Stimulated activated memory B cell treated with anti-CD40 and anti-IgM and Interleukin-4, amounts not matched to agents 10 μg/mL and 1 μg/mL and 100 μg/mL, for 72 hours (primary cell): ENCODE measurements at regions not wholly inside any gene's neighbourhood (a gene's known extent, or its start where the extent isn't known, plus 50 kb on each side); places are given as distances from the start of the nearest gene placed in this dataset.

Experiments
- ATAC-seq: fragments of 150-1000 bp; cut with Tn5 transposase; 2 replicates; pipeline ENCODE4 v1.10.0; 2021
- H3K27ac Mint-ChIP-seq: one replicate; pipeline ENCODE4 v1.8.0; 2022; ENCODE audit warnings: mild to moderate bottlenecking, mixed read lengths
- H3K27me3 Mint-ChIP-seq: one replicate; pipeline ENCODE4 v1.8.0; 2022; ENCODE audit warnings: mixed read lengths
- H3K36me3 Mint-ChIP-seq: one replicate; pipeline ENCODE4 v1.8.0; 2022; ENCODE audit warnings: mixed read lengths
- H3K4me1 Mint-ChIP-seq: one replicate; pipeline ENCODE4 v1.8.0; 2022; ENCODE audit warnings: mixed read lengths
- H3K4me3 Mint-ChIP-seq: one replicate; pipeline ENCODE4 v1.8.0; 2022; ENCODE audit warnings: mild to moderate bottlenecking, moderate library complexity, mixed read lengths
- H3K9me3 Mint-ChIP-seq: one replicate; pipeline ENCODE4 v1.8.0; 2022; ENCODE audit warnings: mixed read lengths

GRCh38 chr6:120202878-120203277 lies 853.3 kb upstream of the MAN1A1 start:
- H3K4me3 Mint-ChIP-seq: no peak overlapping the region
- H3K27me3 Mint-ChIP-seq: no peaks in the 10 kb centered on the region
- no peak for ATAC-seq

GRCh38 chr6:120200853-120201252 lies 851.3 kb upstream of the MAN1A1 start:
- no peak for ATAC-seq
- Mint-ChIP-seq H3K27ac (no peak overlapping the region), H3K9me3 (no peaks in the 10 kb centered on the region), H3K27me3 (no peaks in the 10 kb centered on the region), H3K36me3 (no peaks in the 10 kb centered on the region), H3K4me1 (no peaks in the 10 kb centered on the region), H3K4me3 (no peak overlapping the region)

More at GRCh38 chr6:120202878-120203277, 853.3 kb upstream of the MAN1A1 start:
- Mint-ChIP-seq H3K4me1 (no peaks in the 10 kb centered on the region), H3K9me3 (no peaks in the 10 kb centered on the region), H3K36me3 (no peaks in the 10 kb centered on the region), H3K27ac (no peak overlapping the region)

GRCh38 chr6:120198033-120198432 lies 848.5 kb upstream of the MAN1A1 start:
- peak; percentile 60 for ATAC-seq
- Mint-ChIP-seq H3K4me1 (no peaks in the 10 kb centered on the region), H3K36me3 (no peaks in the 10 kb centered on the region), H3K27me3 (no peaks in the 10 kb centered on the region), H3K4me3 (no peak overlapping the region), H3K27ac (no peak overlapping the region), H3K9me3 (no peaks in the 10 kb centered on the region)

DNA sequence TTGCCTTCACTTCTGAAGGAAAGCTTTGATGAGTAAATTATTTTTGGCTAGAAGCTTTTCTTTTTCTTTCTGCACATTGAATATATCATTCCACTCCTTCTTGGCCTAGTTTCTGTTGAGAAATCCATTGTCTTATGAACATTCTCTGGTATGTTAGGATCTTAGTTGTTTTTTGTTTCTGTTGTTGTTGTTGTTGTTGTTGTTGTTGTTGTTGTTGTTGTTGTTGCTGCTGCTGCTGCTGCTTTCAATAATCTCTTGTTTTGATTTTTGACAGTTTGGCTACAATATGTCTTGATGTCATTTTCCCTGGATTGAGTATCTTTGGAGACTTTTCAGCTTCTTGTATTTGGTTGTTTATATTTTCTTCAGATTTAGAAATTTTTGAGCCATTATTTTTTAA lies 836.5 kb upstream of the MAN1A1 start:
- ATAC-seq: no peak
- H3K9me3 Mint-ChIP-seq: no peaks in the 10 kb centered on the region
- no peaks in the 10 kb centered on the region for H3K4me1 Mint-ChIP-seq

DNA sequence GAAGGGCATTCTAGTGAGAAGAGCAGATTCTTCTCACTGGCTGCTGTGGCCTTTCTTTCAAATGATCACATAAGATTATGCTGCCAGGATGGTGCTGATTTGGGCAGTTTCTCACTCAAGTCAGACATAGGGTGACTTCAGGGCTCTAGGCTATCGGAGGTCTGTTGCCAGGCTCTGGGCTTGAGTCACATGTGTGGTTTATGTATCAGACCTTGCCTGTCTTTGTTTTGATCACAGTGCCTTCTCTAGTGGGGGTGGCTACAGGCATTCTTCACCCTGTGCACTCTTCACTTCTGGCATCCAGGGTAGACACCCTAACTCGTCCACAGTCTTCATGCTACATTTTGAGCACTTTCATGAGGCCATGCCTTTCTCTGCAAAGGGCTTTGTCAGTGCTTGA lies 823.7 kb upstream of the MAN1A1 start:
- H3K27ac Mint-ChIP-seq: no peak overlapping the region
- H3K9me3 Mint-ChIP-seq: no peaks in the 10 kb centered on the region
- peak; percentile 24 for ATAC-seq
- no peak overlapping the region for H3K4me3 Mint-ChIP-seq
- peaks cover 9% of the 10 kb centered on the region for H3K4me1 Mint-ChIP-seq
- H3K27me3 Mint-ChIP-seq: no peaks in the 10 kb centered on the region
- H3K36me3 Mint-ChIP-seq: no peaks in the 10 kb centered on the region

More for the DNA sequence above, 836.5 kb upstream of the MAN1A1 start:
- Mint-ChIP-seq H3K4me3 (no peak overlapping the region), H3K36me3 (no peaks in the 10 kb centered on the region), H3K27ac (no peak overlapping the region), H3K27me3 (no peaks in the 10 kb centered on the region)

GRCh38 chr6:120164531-120164930 lies 815.0 kb upstream of the MAN1A1 start:
- H3K27ac Mint-ChIP-seq: no peak overlapping the region
- no peaks in the 10 kb centered on the region for H3K27me3 Mint-ChIP-seq
- H3K9me3 Mint-ChIP-seq: no peaks in the 10 kb centered on the region
- H3K4me1 Mint-ChIP-seq: no peaks in the 10 kb centered on the region
- H3K4me3 Mint-ChIP-seq: no peak overlapping the region
- no peaks in the 10 kb centered on the region for H3K36me3 Mint-ChIP-seq
- ATAC-seq: no peak

GRCh38 chr6:120157873-120158272 lies 808.3 kb upstream of the MAN1A1 start:
- Mint-ChIP-seq H3K4me1 (no peaks in the 10 kb centered on the region), H3K27ac (no peak overlapping the region), H3K4me3 (no peak overlapping the region), H3K9me3 (no peaks in the 10 kb centered on the region), H3K36me3 (no peaks in the 10 kb centered on the region), H3K27me3 (no peaks in the 10 kb centered on the region)
- ATAC-seq: no peak

DNA sequence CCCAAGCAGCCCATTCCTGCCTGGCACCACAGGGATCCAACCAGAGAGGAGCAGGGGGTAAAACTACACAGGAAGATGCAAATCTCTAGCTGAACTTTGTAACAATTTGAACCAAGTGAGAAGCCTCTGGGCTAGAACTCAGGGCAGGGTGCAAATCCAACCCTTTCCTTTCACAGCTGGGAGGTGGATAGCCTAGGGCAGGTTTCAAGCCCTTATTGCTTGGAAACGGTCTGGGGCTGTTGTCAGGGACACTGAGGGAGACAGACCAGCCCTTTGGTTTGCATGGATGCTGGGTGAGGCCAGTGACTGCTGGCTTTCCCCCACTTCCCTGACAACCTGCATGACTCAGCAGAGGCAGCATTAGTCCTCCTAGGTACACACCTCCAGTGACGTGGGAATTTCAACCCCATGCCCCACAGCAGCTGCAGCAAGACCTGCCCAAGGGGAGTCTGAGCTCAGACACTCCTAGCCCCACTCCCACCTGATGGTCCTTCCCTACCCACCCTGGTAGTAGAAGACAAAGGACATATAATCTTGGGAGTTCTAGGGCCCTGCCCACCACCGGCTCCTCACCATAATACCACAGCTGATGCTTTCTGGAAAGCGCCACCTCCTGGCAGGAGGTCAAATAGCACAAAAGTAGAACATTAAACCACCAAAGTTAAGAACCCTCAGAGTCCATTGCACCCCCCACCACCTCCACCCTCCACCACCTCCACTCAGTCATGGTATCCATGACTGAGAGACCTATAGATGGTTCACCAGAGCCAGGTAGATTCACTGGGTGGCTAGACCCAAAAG lies 797.7 kb upstream of the MAN1A1 start:
- no peaks in the 10 kb centered on the region for H3K27me3 Mint-ChIP-seq
- H3K27ac Mint-ChIP-seq: no peak overlapping the region
- H3K4me3 Mint-ChIP-seq: no peak overlapping the region
- no peak for ATAC-seq
- peaks cover 18% of the 10 kb centered on the region for H3K9me3 Mint-ChIP-seq
- no peaks in the 10 kb centered on the region for H3K36me3 Mint-ChIP-seq
- peaks cover 10% of the 10 kb centered on the region for H3K4me1 Mint-ChIP-seq

DNA sequence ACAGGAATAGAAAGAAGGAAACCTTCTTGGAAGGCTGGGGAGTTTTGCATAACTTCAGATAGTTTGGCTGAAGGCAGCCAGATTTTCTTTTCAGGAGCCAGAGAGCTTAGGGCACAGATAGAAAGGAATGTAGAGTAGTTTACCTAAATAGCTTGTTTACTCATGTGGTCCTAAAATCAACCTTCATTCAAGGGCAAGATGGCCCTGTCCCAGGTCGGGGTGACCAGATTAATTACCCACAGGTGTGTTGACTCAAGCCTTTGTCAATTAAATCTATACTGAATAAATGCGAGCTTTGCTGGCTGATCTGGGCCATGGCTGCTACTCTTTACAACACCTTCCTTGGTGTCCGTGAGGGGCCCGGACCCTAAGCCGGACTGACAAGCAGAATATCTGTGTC lies 792.0 kb upstream of the MAN1A1 start:
- Mint-ChIP-seq H3K9me3 (no peaks in the 10 kb centered on the region), H3K36me3 (no peaks in the 10 kb centered on the region), H3K4me3 (no peak overlapping the region), H3K4me1 (no peaks in the 10 kb centered on the region), H3K27ac (no peak overlapping the region), H3K27me3 (no peaks in the 10 kb centered on the region)
- ATAC-seq: no peak

- no peak for ATAC-seq
- no peaks in the 10 kb centered on the region for H3K9me3 Mint-ChIP-seq
Measured at GRCh38 chr6:120137492-120137891, 787.9 kb upstream of the MAN1A1 start.

DNA sequence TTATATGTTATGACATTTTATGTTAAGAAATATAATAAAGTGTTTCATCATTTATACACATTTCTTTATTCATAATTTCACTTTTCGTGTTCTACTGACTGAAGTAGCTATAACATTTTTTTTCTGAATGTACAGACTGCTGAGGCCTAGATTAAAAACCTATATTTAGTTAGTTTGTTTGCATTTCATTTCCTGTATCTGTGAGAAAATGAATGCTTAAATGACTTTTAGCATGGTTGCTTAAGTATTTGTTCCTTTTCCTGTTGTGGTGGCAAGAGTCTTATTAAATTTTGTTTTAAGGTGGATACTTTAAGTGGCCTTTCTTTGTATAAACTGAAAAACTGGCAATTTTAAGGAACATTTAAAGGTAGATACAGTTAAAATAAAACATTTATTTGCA lies 779.7 kb upstream of the MAN1A1 start:
- H3K27ac Mint-ChIP-seq: no peak overlapping the region
- H3K36me3 Mint-ChIP-seq: peaks cover 5% of the 10 kb centered on the region
- H3K4me1 Mint-ChIP-seq: peaks cover 16% of the 10 kb centered on the region
- no peak overlapping the region for H3K4me3 Mint-ChIP-seq
- no peak for ATAC-seq
- H3K27me3 Mint-ChIP-seq: no peaks in the 10 kb centered on the region
- H3K9me3 Mint-ChIP-seq: peaks cover 8% of the 10 kb centered on the region

More at GRCh38 chr6:120137492-120137891, 787.9 kb upstream of the MAN1A1 start:
- Mint-ChIP-seq H3K36me3 (no peaks in the 10 kb centered on the region), H3K4me1 (no peaks in the 10 kb centered on the region), H3K4me3 (no peak overlapping the region), H3K27me3 (no peaks in the 10 kb centered on the region), H3K27ac (no peak overlapping the region)

DNA sequence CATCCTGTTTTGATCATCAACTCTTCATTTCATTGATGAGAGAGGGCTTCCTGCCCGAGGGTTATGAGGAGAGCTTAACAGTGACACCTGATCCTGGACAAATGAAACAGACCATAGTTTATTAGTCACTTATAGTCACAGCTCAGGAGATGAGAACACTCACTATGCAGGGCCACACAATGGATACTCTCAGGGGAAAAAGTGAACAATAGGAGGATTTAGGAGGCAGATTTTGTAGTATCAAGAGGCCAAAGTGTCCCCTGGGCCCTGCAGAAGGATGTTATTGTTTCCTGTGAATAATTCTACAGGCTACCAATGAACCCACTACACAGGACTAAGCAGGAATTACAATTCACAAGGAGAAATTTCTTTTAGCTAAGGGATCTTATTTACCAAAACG lies 772.8 kb upstream of the MAN1A1 start:
- H3K4me1 Mint-ChIP-seq: peaks cover 9% of the 10 kb centered on the region
- no peaks in the 10 kb centered on the region for H3K27me3 Mint-ChIP-seq
- H3K27ac Mint-ChIP-seq: no peak overlapping the region
- H3K36me3 Mint-ChIP-seq: no peaks in the 10 kb centered on the region
- no peak for ATAC-seq
- H3K4me3 Mint-ChIP-seq: no peak overlapping the region
- H3K9me3 Mint-ChIP-seq: peaks cover 2% of the 10 kb centered on the region

GRCh38 chr6:120116343-120116742 lies 766.8 kb upstream of the MAN1A1 start:
- ATAC-seq: no peak
- no peak overlapping the region for H3K27ac Mint-ChIP-seq

GRCh38 chr6:120112980-120113379 lies 763.4 kb upstream of the MAN1A1 start:
- H3K9me3 Mint-ChIP-seq: no peaks in the 10 kb centered on the region
- no peak overlapping the region for H3K27ac Mint-ChIP-seq
- H3K4me3 Mint-ChIP-seq: no peak overlapping the region
- peaks cover 10% of the 10 kb centered on the region for H3K4me1 Mint-ChIP-seq
- no peaks in the 10 kb centered on the region for H3K27me3 Mint-ChIP-seq
- no peak for ATAC-seq
- no peaks in the 10 kb centered on the region for H3K36me3 Mint-ChIP-seq

More at GRCh38 chr6:120116343-120116742, 766.8 kb upstream of the MAN1A1 start:
- Mint-ChIP-seq H3K4me3 (no peak overlapping the region), H3K4me1 (peaks cover 10% of the 10 kb centered on the region), H3K9me3 (no peaks in the 10 kb centered on the region), H3K36me3 (no peaks in the 10 kb centered on the region), H3K27me3 (no peaks in the 10 kb centered on the region)

DNA sequence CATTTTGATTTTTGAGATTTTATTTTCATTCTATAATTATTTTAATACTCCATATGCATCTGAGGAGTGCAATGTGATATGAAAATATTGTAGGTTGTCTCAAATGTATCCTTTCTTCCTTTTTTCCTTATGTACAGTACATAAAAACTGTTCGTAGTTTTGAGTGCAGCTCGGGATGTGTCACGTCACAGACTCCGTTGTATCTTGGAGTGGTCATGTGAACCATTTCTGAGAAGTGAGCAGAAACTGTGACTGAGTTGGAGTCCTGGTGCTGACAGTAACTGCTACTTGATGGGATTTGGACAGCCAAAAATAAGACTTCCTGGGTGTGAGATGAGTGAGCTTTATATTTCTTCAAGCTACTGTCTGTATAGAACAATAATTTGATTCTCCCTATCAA lies 761.4 kb upstream of the MAN1A1 start:
- H3K9me3 Mint-ChIP-seq: no peaks in the 10 kb centered on the region
- H3K4me1 Mint-ChIP-seq: no peaks in the 10 kb centered on the region
- H3K27me3 Mint-ChIP-seq: no peaks in the 10 kb centered on the region
- ATAC-seq: no peak
- no peak overlapping the region for H3K27ac Mint-ChIP-seq
- no peak overlapping the region for H3K4me3 Mint-ChIP-seq
- H3K36me3 Mint-ChIP-seq: no peaks in the 10 kb centered on the region

- no peak overlapping the region for H3K4me3 Mint-ChIP-seq
- no peak for ATAC-seq
- no peaks in the 10 kb centered on the region for H3K36me3 Mint-ChIP-seq
- no peaks in the 10 kb centered on the region for H3K27me3 Mint-ChIP-seq
- H3K4me1 Mint-ChIP-seq: no peaks in the 10 kb centered on the region
- H3K9me3 Mint-ChIP-seq: no peaks in the 10 kb centered on the region
- H3K27ac Mint-ChIP-seq: no peak overlapping the region
Measured at GRCh38 chr6:120108061-120108795, 758.7 kb upstream of the MAN1A1 start.
